HuH-7.5 (cell line): ENCODE measurements at regions not wholly inside any gene's neighbourhood (a gene's known extent, or its start where the extent isn't known, plus 50 kb on each side); places are given as distances from the start of the nearest gene placed in this dataset.
"Not testable (repeated sequence)": the region's sequence is repeated elsewhere in the genome, so short reads cannot be mapped to it uniquely, and the experiment has no call there.

Experiments used
- DNase-seq: peaks from one replicate; pipeline ENCODE4 v3.0.0; 2011; ENCODE audit warnings: low spot score

DNA sequence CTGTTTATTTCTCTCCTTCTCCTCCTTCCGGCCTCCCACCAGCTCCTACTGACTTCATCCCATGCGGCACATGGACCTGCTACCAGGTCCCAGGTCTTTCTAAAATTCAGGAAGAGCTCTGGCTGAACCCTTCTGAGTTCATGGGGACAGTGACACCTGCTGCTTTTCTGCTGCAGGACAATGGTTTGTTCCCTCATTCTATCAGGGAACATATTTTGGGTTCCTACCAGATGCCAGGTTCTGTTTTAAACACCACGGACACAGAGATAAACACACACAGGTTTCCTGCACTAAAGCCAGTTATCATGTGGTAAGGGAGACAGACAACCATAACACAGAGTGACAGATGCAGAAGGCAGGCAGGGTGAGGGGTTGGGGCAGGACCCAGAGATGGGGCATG lies 114.0 kb upstream of the RAB4A start:
- peak; percentile 57 for DNase-seq

DNA sequence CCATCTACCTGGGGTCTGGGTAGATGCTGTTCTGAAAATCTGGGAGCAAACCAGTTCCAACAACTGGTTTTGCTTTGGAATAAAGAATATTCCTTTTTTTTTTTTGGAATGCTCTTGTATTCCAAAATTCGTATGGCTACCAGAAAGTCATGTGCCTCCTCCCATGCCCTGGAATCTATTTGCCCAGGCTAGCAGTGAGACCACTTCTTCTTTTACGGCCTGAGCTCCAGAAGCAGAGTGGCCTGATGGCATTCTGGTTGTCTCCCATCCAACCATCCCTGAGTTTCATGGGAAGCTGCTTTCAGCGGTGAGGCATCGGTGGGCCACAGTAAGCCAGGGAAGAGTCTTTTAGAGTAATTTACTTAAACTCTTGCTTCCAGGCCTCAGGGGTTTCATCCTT lies 113.4 kb upstream of the RAB4A start:
- no peak for DNase-seq

DNA sequence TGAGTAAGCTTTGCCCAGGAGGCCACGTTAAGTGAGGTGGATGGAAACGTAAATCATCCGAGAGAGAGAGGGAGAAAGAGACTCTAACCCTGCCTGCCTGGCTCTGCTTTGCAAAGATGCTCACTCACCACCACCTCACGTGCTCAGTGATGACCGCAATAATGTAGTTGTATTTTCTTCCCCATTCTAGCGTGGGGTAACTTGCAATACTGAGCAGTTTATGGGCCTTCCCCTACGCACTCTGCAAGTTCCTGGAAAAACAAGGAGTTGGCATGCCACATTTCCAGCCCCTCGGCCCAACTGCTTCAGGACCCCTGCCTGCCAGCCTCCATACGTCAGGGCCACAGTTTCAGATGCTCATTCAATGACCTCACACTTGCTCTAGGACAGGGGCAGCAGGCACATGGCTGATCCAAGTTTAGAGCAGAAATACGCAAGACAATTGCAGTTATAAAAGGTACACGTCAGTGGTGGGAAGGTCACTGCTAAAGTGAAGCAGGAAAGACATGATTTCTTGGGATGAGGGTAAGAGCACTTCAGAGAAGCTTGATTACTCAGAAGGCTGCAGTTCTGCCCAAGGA lies 112.5 kb upstream of the RAB4A start:
- no peak for DNase-seq

DNA sequence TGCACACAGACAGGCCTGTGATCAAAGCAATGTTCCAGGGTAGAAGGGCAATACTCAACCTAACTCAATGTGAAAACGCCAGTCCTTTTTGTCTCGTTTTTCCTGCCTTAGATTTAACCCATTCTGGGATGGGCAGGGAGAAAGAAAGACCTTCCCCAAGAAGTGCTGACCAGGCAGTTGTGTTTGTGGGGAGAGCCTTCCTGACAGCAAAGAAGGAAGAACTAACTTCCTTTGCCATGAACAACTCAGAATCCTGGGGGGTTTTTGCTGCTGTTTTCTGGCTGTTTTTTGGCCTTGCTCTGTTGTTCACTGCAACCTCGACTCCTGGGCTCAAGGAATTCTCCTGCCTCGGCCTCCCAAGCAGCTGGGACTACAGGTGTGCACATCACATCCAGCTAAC lies 112.0 kb upstream of the RAB4A start:
- DNase-seq: no peak

DNA sequence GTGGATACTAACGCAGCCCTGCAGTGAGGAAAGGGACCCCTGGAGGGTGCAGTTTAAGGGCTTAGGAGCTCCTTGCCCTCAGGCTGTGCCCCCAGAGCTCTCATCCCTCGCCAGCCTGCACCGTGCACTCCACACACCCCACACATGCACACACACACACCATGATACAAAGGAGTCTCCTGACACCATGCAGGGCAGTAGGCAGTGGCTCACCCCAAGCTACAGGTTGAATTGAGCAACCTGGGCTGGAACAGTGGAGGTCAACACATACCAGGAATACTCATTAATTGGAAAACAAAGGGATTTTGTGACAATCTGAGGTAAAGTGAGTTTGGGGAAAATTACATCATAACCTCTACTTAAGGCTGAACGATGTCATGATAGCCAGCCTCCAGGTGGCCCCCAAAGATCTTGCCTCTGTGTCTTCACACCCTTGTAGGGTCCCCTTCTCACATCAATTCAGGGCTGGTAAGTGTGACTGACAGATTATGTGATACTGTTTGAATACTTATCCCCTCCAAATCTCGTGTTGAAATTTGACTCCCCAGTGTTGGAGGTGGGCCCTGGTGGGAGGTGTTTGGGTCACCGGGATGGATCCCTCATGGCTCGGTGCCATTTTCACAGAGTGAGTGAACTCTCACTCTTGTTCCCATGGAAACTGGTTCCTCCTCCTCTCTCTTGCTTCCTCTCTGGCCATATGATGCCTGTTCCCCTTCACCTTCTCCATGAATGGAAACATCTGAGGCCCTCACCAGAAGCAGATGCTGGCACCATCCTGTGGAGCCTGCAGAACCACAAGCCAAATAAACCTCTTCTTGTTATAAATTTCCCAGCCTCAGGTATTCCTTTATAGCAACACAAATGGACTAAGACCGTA lies 111.0 kb upstream of the RAB4A start:
- DNase-seq: no peak

DNA sequence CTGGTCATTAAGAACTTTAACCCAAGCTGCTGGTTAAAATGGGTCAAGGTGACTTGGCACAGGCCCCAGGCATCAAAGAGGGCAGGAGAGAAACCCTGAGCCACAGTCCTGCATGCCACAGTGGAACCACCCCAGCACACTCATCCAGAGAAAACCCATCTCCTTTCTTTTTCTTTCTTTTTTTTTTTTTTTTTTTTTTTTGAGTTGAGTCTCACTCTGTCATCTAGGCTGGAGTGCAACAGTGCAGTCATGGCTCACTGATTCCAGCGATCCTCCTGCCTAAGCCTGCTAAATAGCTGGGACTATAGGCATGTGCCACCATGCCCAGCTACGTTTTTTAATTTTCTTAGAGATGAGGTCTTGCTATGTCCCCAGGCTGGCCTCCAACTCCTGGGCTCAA lies 109.2 kb upstream of the RAB4A start:
- DNase-seq: no peak

DNA sequence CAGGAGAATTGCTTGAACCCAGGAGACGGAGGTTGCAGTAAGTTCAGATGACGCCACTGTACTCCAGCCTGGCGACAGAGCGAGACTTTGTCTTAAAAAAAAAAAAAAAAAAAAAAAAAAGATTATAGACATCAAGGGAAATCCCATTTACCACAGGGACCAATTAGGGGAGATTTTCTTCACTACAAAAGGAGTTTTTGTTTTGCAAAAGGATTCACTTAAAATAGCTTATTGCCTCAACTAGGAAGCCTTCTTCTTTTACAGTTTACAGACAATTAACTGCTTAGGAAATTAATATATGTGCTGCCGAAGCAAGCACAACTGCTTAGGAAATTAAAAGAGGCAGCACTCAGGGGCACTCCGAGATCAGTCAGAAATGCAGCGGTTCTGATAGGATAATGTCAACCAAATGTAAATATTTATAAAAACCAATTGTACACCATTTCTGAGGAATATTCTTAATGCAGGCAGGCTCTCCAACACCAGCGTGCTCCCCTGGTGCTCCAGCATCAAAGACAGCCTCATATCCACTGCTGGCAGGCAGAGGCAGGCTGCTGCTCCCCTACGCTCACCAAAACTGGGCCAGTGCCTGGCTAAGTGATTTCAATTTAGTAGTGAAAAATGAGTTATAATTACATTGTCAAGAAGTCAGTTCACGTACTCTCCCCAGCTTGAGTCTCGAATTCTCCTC lies 107.9 kb upstream of the RAB4A start:
- no peak for DNase-seq

DNA sequence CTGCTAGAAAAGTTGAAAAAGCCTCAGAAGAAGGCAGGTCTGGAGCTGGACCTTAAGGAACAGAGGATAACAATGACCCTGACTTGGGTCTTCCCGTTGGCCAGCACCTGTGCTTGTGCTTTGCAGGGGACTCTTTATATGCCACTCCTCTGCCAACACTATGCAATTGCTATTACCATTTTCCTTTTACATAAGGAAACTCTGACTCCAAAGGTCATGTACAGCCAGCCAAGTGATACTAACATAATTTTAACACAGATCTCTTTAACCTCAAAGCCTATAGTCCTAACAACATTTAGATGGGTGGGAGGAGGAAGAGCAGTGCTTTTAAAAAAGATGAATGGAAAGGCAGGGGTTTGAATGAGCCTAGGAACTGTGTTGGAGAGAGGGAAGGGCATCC lies 106.6 kb upstream of the RAB4A start:
- no peak for DNase-seq

DNA sequence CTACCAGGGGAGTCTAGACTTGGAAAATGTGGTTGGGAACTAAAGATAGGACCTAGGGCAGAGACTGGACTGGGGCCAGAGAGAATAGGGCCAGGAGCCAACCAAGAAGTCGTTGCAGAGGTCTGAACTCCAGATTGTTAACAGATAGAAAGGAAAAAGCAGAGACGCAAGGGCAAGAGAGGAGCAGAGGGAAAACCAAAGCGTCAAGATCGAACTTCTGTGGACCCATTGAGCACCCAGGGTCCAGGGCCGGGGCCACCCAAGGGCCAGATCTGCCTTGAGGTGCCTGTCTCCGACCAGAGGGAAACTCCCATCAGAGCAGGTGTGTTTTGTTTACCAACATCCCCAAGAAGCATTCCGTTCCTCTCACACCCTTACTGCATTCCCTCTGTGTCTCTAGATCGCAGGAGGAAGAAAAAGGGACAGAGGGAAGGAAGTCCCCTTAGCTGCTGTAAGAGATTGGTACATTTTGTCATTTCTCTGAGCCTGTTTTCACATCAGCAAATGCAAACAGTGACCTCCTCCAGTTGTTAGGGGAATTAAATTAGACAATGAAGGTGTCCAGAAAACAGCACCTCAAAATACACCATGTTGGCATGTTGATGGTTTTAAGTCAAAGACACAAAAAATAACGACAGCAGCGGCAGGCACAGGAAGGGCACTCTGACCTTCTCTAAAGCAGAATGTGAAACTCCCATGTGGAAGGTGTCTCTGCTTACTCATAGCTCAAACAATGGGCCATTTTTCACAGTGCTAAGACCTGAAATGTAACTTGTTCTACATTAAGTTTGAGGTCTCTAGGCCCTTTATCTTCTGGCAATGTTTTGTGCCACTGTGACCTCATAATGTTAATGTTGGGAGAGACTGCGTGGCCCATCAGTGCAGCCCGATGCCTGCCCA lies 105.8 kb upstream of the RAB4A start:
- DNase-seq: no peak

DNA sequence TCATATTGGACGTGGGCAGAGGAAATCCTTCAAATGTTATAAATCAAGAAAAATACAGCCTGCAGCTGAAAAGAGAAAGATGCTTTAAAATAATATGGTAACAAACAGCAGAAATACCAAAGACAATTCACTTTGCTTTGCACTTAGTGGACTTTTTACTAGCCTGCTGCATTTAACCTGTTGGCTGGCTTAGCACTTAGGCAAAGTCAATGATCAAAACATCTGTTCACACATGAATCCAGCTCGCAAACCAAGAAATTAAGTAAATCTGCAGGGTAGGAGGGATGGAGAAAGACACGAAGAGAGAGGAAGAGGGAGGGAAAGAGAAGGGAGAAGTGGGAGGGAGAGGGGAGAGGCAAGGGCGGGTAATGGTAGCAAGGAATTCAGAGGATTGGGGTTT lies 103.6 kb upstream of the RAB4A start:
- DNase-seq: no peak

DNA sequence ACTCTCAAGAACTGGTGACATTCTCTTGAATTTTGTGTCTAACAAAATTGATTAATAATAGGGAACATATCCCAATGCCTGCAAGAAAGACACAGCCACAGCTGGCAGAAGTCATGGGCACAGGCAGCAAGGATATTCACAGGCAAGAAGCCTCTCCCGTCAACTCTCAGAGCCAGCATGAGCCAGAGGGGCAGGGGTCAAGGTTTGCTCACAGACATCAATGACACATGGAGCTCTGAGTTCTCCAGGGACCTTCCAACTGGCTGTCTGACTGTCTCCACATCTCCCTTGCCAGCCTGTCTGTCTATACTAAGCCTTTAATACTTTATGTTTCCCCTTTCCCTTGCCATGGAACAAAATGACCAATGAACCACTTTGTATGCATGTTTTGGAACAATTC lies 101.5 kb upstream of the RAB4A start:
- no peak for DNase-seq

DNA sequence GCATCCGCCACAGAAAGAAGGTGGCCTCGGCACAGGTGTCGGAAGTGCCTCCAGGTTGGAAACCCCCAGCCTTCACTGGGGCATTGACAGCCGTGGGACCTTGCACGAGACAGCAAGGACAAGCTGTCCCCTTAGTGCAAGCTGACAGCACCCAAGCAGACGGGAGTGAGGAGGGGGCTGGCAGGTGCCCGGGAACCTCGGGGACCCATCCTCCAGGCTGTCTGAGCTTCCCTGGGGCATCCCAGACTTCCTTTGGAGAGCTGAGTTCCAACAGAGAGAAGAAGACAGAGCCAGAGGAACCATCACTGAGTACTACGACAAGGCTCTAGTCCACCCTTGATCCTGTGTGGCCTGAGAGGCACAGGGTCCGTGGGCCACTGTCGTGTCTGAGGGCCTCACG lies 100.6 kb upstream of the RAB4A start:
- no peak for DNase-seq

DNA sequence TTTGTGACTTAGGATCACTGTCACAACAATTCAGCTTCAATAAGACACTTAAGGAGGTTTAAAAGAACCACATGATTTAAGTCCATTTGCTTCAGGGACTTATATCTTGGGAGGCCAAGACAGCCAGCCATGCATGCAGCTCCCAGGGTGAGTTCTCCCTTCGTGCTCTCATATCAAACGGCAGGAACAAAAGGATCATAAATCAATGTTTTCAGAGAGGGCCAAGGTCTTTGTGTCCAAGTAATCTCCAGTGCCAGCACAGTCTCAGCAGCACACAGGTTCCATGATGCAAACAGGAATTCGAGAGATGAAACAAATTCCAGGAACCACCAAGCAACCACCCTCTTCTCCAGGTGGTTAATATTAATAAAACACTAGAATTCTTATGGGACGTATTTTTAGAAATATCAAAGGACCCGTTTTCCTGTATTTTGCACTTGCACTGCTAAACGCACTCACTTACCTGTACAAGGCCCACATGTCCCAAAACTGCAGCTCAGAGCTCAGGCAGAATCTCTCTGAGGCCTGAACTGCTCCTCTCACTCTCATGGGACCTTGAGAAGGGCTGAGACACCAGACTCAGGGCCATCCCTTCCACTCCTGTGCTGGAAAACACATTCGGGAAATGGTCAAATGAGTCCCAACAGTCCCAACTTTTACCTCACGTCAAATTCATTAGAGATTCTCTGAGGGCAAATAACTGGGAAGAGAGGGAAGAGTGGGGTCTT lies 100.0 kb upstream of the RAB4A start:
- DNase-seq: no peak

DNA sequence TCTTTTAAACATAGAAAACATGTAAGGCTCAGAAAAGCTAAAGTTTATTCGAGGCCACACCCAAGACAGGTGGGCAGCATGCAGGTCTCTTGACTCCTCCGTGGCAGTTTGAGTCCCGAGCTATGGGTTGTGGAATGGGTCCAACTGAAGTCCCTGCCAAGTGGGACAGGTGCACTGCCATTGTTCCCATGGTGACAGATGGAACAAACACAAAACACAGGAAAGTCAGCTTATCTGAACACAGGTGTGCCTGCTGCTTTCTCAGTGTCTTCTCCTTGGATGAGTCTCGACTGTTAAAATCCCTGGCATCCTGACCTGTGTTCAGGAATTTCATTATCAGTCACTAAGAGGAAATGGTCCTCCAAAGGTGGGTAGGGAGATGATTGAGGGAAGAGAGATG lies 99.0 kb upstream of the RAB4A start:
- DNase-seq: no peak

DNA sequence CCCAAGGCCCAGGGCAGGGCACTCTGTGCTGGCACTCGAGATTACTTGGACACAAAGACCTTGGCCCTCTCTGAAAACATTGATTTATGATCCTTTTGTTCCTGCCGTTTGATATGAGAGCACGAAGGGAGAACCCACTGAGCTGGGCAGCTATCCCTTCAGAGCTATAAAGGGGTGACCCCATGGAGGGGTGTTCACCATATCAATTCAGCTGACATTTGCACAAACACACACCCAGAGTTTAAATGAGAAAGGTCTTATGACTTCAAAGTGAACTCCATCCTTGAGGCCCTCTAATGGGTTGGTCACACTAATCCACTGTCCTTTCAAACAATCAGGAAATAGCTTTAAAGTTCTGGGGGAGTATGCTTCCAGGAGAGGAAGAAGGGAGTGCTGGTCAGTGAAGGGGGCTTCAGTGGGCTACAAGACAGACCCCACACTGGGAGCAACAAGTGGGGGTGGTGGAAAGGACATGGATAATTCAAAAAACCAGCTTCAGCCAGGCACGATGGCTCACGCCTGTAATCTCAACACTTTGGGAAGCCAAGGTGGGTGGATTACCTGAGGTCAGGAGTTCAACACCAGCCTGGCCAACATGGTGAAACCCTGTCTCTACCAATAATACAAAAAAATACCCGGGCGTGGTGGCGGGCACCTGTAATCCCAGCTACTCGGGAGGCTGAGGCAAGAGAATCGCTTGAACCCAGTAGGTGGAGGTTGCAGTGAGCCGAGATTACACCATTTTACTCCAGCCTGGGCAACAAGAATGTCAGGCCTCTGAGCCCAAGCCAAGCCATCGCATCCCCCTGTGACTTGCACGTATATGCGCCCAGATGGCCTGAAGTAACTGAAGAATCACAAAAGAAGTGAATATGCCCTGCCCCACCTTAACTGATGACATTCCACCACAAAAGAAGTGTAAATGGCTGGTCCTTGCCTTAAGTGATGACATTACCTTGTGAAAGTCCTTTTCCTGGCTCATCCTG lies 97.1 kb upstream of the RAB4A start:
- not testable (repeated sequence) for DNase-seq

DNA sequence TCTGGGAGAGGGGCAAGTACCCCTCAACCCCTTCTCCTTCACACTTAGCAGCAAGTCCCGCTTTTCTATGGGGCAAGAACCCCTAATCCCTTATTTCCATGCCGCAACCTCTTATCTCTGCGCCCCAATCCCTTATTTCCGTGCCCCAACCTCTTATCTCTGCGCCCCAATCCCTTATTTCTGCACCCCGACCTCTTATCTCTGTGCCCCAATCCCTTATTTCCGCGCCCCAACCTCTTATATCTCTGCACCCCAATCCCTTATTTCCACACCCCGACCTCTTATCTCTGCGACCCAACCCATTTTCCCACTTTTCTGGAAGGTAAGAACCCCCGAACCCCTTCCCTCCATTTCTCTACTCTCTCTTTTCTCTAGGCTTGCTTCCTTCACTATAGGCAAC lies 95.6 kb upstream of the RAB4A start:
- not testable (repeated sequence) for DNase-seq

DNA sequence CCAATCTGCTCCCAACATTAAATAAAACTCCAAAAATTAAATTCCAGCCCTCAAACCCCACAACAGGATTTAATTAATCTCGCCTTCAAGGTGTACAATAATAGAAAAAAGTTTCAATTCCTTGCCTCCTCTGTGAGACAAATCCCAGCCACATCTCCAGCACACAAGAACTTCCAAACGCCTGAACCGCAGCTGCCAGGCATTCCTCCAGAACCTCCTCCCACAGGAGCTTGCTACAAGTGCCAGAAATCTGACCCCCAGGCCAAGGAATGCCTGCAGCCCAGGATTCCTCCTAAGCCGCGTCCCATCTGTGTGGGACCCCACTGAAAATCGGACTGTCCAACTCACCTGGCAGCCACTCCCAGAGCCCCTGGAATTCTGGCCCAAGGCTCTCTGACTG lies 94.5 kb upstream of the RAB4A start:
- not testable (repeated sequence) for DNase-seq

DNA sequence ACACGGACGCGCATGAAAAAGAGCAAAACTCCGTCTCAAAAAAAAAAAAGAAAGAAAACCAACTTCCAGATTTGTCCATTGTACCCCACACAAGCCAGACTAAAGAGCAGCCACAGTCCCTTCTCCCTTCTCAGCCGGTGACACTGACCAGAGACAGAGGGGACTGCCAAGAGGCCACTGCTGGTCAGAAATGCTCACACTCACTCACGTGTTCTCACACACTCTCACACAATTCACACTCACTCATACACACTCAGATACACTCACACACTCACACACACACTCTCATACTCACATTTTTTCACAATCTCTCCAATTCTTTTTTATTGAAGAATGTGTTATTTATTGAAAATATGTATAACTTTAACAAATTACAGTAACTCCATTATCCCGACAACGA lies 90.8 kb upstream of the RAB4A start:
- DNase-seq: no peak

DNA sequence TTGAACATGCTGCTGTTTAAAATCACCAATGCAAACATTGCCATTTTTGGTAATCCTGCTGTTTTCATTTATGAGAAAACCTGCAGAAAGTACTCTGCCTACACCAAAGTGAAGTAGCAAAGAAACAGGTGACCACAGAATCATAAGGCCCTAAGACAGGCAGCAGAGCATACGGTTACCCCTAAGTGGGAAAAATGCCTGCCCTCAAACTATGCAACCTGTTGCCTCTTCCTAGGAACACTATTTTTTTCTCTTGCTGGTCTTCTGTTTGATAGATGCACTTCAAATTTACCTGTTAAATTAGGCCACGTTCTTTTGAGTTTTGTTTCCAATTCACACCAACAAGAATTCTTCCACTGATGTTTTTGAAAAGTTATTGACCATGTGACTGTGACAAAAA lies 89.5 kb upstream of the RAB4A start:
- DNase-seq: no peak

DNA sequence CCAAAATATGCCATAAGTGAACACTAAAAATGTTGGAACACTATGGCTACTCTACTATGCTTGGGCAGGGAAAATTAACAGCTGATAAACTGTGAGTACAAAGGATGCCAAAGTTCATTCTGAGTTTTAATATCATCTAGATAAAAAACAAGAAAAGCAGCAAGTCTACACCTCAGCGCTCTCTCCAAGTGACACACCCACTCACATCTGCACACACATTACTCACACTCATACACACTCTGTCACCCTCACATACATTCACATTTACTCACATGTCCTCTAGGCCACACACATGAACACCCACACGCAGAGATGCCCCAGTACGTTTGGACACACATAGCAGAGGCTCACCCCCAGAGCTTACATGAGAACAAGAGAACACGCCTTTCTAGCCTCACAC lies 87.3 kb upstream of the RAB4A start:
- DNase-seq: no peak
